GM20431 (cell line): ENCODE measurements at regions not wholly inside any gene's neighbourhood (a gene's known extent, or its start where the extent isn't known, plus 50 kb on each side); places are given as distances from the start of the nearest gene placed in this dataset.
"Not testable (repeated sequence)": the region's sequence is repeated elsewhere in the genome, so short reads cannot be mapped to it uniquely, and the experiment has no call there.

Experiments used
- in situ Hi-C: fragments of 300-500 bp; cut with MseI, MboI; formaldehyde crosslinking; loops from one replicate; pipeline ENCODE4 v1.15.0; 2020; ENCODE audit warnings: low sequenced_read_pairs; ENCODE audit not compliant: unreplicated experiment

- in situ Hi-C loops = no loop called here
Measured at GRCh38 chr13:44790289-44790688, 199.0 kb downstream of the NUFIP1 start.

- in situ Hi-C loops = no loop called here
Measured at GRCh38 chr13:44787617-44788016, 201.7 kb downstream of the NUFIP1 start.

GRCh38 chr13:44786756-44787155, 202.5 kb downstream of the NUFIP1 start:
- in situ Hi-C loops = no loop called here

- in situ Hi-C loops = no loop called here
Measured at GRCh38 chr13:44785401-44785800, 203.9 kb downstream of the NUFIP1 start.

GRCh38 chr13:44784708-44785080, 204.6 kb downstream of the NUFIP1 start:
- in situ Hi-C loops = no loop called here

GRCh38 chr13:44783994-44784707, 205.1 kb downstream of the NUFIP1 start:
- in situ Hi-C loops = no loop called here

- in situ Hi-C loops = no loop called here
Measured at GRCh38 chr13:44780591-44781280, 204.6 kb upstream of the TSC22D1 start.

- in situ Hi-C loops = no loop called here
Measured at GRCh38 chr13:44778761-44779484, 202.8 kb upstream of the TSC22D1 start.

- in situ Hi-C loops = not testable (repeated sequence)
Measured at GRCh38 chr13:44775290-44775689, 199.2 kb upstream of the TSC22D1 start.

GRCh38 chr13:44770951-44771350, 194.8 kb upstream of the TSC22D1 start:
- in situ Hi-C loops = no loop called here

GRCh38 chr13:44769686-44770085, 193.6 kb upstream of the TSC22D1 start:
- in situ Hi-C loops = no loop called here

- in situ Hi-C loops = no loop called here
Measured at GRCh38 chr13:44768775-44769581, 192.8 kb upstream of the TSC22D1 start.

GRCh38 chr13:44768239-44768638, 192.1 kb upstream of the TSC22D1 start:
- in situ Hi-C loops = no loop called here

- in situ Hi-C loops = no loop called here
Measured at GRCh38 chr13:44765001-44765471, 188.9 kb upstream of the TSC22D1 start.

GRCh38 chr13:44764302-44764692, 188.2 kb upstream of the TSC22D1 start:
- in situ Hi-C loops = no loop called here

GRCh38 chr13:44763615-44764301, 187.6 kb upstream of the TSC22D1 start:
- in situ Hi-C loops = no loop called here

- in situ Hi-C loops = no loop called here
Measured at GRCh38 chr13:44762911-44763310, 186.8 kb upstream of the TSC22D1 start.

GRCh38 chr13:44760434-44760833, 184.3 kb upstream of the TSC22D1 start:
- in situ Hi-C loops = no loop called here
